GM12874 (cell line): ENCODE measurements at regions not wholly inside any gene's neighbourhood (a gene's known extent, or its start where the extent isn't known, plus 50 kb on each side); places are given as distances from the start of the nearest gene placed in this dataset.

Experiments
- CTCF ChIP-seq: IDR thresholded peaks from 2 replicates; pipeline ENCODE4 v1.5.1; 2011; ENCODE audit warnings: low read depth, mild to moderate bottlenecking, control low read depth, low read length, moderate library complexity; ENCODE audit not compliant: insufficient read depth

- no peak for TF ChIP-seq CTCF
Observed at GRCh38 chr6:67496191-67496590, 1138.9 kb upstream of the ADGRB3 start.

DNA sequence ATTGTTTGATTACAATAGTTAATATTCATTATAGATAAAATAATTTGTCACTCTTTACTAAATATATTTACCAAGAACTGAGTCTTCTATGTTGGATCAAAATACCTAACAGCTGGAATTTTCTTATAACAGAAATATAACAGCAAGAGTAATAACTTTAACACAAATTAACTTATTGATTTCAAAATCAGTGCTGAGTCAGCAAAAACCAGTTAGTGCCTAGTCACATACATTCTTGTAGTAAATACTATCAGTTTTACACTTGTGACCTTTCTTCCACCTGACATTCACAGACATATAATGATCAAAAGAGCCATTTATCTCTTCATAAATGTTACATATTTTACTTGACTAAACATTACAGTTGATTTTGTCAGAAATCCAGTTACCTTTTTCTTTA, 1141.4 kb upstream of the ADGRB3 start:
- no peak for TF ChIP-seq CTCF

DNA sequence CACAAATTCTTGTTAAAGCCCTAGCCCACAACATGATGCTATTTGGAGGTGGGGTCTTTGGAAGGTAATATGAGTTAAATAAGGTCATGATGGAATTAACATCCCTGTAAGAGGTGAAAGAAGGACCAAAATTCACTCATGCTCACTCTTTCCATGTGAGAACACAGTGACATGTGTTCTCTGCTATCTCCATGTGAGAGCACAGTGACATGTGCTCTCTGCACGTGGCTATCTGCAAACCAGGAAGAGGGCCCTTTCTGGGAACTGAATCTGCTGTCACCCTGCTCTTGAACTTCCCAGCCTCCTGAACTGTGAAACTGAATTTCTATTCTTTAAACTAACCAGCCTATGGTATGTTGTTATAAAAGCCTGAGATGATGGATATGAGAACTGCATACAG, 1159.4 kb upstream of the ADGRB3 start:
- no peak for TF ChIP-seq CTCF

- no peak for TF ChIP-seq CTCF
Observed at GRCh38 chr6:67467341-67467740, 1167.7 kb upstream of the ADGRB3 start.

- TF ChIP-seq CTCF: no peak
Observed at GRCh38 chr6:67459556-67459955, 1175.5 kb upstream of the ADGRB3 start.

DNA sequence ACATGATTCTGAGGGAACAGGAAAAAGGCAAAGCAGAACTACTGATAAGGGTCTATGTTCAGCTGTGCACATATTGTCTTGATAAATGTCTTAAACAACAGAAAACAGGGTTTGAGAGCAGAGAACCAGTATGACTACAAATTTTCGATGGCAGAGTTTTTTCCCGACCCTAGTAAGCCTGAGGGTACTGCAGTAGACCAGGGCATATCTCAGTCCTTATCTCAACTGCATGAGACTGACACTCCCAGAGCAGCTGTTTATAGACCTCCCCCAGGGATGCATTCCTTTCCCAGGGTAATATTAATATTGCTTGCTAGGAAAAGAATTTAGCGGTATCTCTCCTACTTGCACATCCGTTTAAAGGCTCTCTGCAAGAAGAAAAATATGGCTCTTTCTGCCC, 1176.8 kb upstream of the ADGRB3 start:
- TF ChIP-seq CTCF: no peak

DNA sequence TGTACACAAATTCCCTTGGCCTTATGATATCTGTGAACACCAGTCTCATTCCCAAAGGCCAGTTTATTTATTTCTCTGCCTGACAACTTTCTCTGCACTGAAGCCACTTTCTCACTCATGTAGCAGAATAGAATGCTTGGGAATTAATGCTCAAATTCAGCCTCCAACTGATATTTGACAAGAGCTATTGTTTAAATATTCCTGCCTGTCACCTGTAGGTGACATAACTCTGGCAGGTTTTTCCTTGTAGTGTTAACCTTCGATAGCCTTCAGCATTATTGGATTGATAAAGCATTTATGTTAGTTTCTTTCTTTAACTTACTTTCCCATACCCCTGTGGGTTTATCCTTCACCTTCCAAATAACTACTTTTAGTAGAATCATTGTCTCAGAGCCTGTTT, 1183.2 kb upstream of the ADGRB3 start:
- TF ChIP-seq CTCF: no peak

- TF ChIP-seq CTCF: no peak
Observed at GRCh38 chr6:67450641-67451040, 1184.4 kb upstream of the ADGRB3 start.
